ENCODE measurements at regions not wholly inside any gene's neighbourhood (a gene's known extent, or its start where the extent isn't known, plus 50 kb on each side); places are given as distances from the start of the nearest gene placed in this dataset.

DNA sequence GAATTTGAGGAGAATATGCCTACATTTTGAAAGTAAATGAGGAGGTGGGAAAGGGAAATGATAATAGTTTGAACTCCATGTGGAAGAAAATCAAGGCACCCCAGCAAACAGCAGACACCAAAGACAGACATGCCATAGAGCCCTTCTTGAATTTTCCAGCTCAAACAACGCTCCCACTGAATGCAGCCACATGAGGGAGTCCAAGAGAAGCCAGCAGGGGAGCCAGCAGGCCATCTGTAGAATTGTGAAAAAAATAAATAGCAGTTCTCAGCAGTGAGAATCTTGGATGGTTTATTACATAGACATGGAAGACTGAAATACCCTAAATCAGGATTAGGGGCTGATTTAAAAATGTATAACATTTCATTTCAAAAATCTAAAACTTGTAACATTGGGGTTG is 1567.3 kb upstream of the LRRTM3 start:
- DNase-seq: peak; percentile 14 to 42 (median 21)
- Histone ChIP-seq H3K4me1 (no peaks in the 10 kb centered on the region), H3K36me3 (replicated peaks in 1 of 2; ENCODE audit: insufficient read depth in 1 of 2, low read depth in 2 of 2) (no peaks in the 10 kb centered on the region), H3K9me3 (no peaks in the 10 kb centered on the region), H3K27ac (no peak overlapping the region), H3K27me3 (no peaks in the 10 kb centered on the region), H3K4me3 (no peak overlapping the region)
- TF ChIP-seq, protein P1, sequence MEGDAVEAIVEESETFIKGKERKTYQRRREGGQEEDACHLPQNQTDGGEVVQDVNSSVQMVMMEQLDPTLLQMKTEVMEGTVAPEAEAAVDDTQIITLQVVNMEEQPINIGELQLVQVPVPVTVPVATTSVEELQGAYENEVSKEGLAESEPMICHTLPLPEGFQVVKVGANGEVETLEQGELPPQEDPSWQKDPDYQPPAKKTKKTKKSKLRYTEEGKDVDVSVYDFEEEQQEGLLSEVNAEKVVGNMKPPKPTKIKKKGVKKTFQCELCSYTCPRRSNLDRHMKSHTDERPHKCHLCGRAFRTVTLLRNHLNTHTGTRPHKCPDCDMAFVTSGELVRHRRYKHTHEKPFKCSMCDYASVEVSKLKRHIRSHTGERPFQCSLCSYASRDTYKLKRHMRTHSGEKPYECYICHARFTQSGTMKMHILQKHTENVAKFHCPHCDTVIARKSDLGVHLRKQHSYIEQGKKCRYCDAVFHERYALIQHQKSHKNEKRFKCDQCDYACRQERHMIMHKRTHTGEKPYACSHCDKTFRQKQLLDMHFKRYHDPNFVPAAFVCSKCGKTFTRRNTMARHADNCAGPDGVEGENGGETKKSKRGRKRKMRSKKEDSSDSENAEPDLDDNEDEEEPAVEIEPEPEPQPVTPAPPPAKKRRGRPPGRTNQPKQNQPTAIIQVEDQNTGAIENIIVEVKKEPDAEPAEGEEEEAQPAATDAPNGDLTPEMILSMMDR (IDR thresholded peaks at IDR 0.05): peak; percentile 11 to 54 (median 39)
- TF ChIP-seq POLR2A (IDR thresholded peaks at IDR 0.05): no peak
- 17 to 33% methylated on average over 1 of the region's 1 CpG for WGBS, 2 donors
- intact Hi-C loops (cut with DNase I): no loop called here
- ATAC-seq: peak; percentile 42

GRCh38 chr10:65360497-65360896 is 1565.3 kb upstream of the LRRTM3 start:
- Histone ChIP-seq H3K27ac (no peak overlapping the region), H3K27me3 (no peaks in the 10 kb centered on the region), H3K4me3 (no peak overlapping the region), H3K36me3 (replicated peaks in 1 of 2; ENCODE audit: insufficient read depth in 1 of 2, low read depth in 2 of 2) (no peaks in the 10 kb centered on the region), H3K9me3 (no peaks in the 10 kb centered on the region), H3K4me1 (no peaks in the 10 kb centered on the region)
- no peak for ATAC-seq
- no peak for TF ChIP-seq POLR2A (IDR thresholded peaks at IDR 0.05)
- TF ChIP-seq, protein P1 (IDR thresholded peaks at IDR 0.05): no peak
- DNase-seq: no peak
- 74 to 79% methylated on average over 2 of the region's 2 CpGs for WGBS, 2 donors
- intact Hi-C loops (cut with DNase I): no loop called here

- WGBS, 2 donors: 33 to 55% methylated on average over 1 of the region's 1 CpG
- Histone ChIP-seq H3K27ac (no peak overlapping the region), H3K36me3 (replicated peaks in 1 of 2; ENCODE audit: insufficient read depth in 1 of 2, low read depth in 2 of 2) (no peaks in the 10 kb centered on the region), H3K4me1 (no peaks in the 10 kb centered on the region), H3K9me3 (no peaks in the 10 kb centered on the region), H3K27me3 (no peaks in the 10 kb centered on the region), H3K4me3 (no peak overlapping the region)
- TF ChIP-seq, protein P1 (IDR thresholded peaks at IDR 0.05): no peak
- TF ChIP-seq POLR2A (IDR thresholded peaks at IDR 0.05): no peak
- ATAC-seq (no peak), DNase-seq (no peak)
- intact Hi-C loops (cut with DNase I): no loop called here
Measured at GRCh38 chr10:65365878-65366277, 1560.0 kb upstream of the LRRTM3 start.

DNA sequence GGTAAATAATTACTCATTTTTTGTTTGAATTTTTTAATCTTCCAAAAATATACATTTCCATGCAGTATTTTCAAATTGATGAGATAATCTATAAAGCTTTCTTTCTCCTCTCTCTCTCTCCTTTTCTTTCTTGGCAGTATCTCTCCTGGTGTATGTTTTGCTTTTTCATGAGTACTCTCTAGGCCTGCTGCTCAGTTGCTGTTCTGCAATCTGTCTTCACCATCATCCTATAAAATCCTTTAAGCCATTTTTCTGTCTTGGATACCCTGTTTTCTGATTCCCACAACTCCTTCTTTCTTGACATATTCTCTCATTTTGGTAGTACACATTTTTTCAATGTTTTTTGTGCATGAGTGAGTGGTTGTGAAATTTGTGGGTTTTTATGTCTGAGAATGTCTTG is 1558.1 kb upstream of the LRRTM3 start:
- Histone ChIP-seq H3K36me3 (replicated peaks in 1 of 2; ENCODE audit: insufficient read depth in 1 of 2, low read depth in 2 of 2) (no peaks in the 10 kb centered on the region), H3K27me3 (no peaks in the 10 kb centered on the region), H3K4me3 (no peak overlapping the region), H3K9me3 (no peaks in the 10 kb centered on the region), H3K27ac (no peak overlapping the region), H3K4me1 (no peaks in the 10 kb centered on the region)
- TF ChIP-seq, protein P1 (IDR thresholded peaks at IDR 0.05): no peak
- no peak for TF ChIP-seq POLR2A (IDR thresholded peaks at IDR 0.05)
- DNase-seq (no peak), ATAC-seq (no peak)
- intact Hi-C loops (cut with DNase I): no loop called here

GRCh38 chr10:65375528-65375927 is 1550.3 kb upstream of the LRRTM3 start:
- no peak for ATAC-seq
- DNase-seq: no peak
- 62 to 80% methylated on average over 3 of the region's 3 CpGs for whole genome bisulfite sequencing, 2 donors
- no peak for TF ChIP-seq POLR2A (IDR thresholded peaks at IDR 0.05)
- TF ChIP-seq, protein P1 (IDR thresholded peaks at IDR 0.05): no peak
- H3K27ac ChIP-seq: no peak overlapping the region
- intact Hi-C loops (cut with DNase I): no loop called here
- H3K9me3 ChIP-seq: no peaks in the 10 kb centered on the region
- no peaks in the 10 kb centered on the region for H3K27me3 ChIP-seq
- H3K4me1 ChIP-seq: no peaks in the 10 kb centered on the region
- H3K4me3 ChIP-seq: no peak overlapping the region
- no peaks in the 10 kb centered on the region for H3K36me3 ChIP-seq (replicated peaks in 1 of 2; ENCODE audit: insufficient read depth in 1 of 2, low read depth in 2 of 2)

Measured in body of pancreas (tissue), 4 donors.